ENCODE measurements at regions not wholly inside any gene's neighbourhood (a gene's known extent, or its start where the extent isn't known, plus 50 kb on each side); places are given as distances from the start of the nearest gene placed in this dataset.

- H3K4me3 ChIP-seq (ENCODE audit: low read length), result no peak overlapping the region
- TF ChIP-seq CTCF (conservative IDR thresholded peaks at IDR 0.05; ENCODE audit: low read length), result no peak
- no peak for DNase-seq (ENCODE audit: low read depth)
Observed at GRCh38 chr2:18671363-18671762, 82.0 kb upstream of the NT5C1B start.

GRCh38 chr2:18668221-18668620 is 78.9 kb upstream of the NT5C1B start:
- DNase-seq (ENCODE audit: low read depth), result no peak
- H3K4me3 ChIP-seq (ENCODE audit: low read length), result no peak overlapping the region
- TF ChIP-seq CTCF (conservative IDR thresholded peaks at IDR 0.05; ENCODE audit: low read length), result no peak

GRCh38 chr2:18664421-18664820 is 75.1 kb upstream of the NT5C1B start:
- no peak for DNase-seq (ENCODE audit: low read depth)
- no peak for TF ChIP-seq CTCF (conservative IDR thresholded peaks at IDR 0.05; ENCODE audit: low read length)
- no peak overlapping the region for H3K4me3 ChIP-seq (ENCODE audit: low read length)

- DNase-seq (ENCODE audit: low read depth), result no peak
- TF ChIP-seq CTCF (conservative IDR thresholded peaks at IDR 0.05; ENCODE audit: low read length), result no peak
- H3K4me3 ChIP-seq (ENCODE audit: low read length), result no peak overlapping the region
Observed at GRCh38 chr2:18663861-18664260, 74.5 kb upstream of the NT5C1B start.

GRCh38 chr2:18662689-18663088 is 73.3 kb upstream of the NT5C1B start:
- no peak for DNase-seq (ENCODE audit: low read depth)
- no peak for TF ChIP-seq CTCF (conservative IDR thresholded peaks at IDR 0.05; ENCODE audit: low read length)
- no peak overlapping the region for H3K4me3 ChIP-seq (ENCODE audit: low read length)

- H3K4me3 ChIP-seq (ENCODE audit: low read length), result no peak overlapping the region
- no peak for DNase-seq (ENCODE audit: low read depth)
- no peak for TF ChIP-seq CTCF (conservative IDR thresholded peaks at IDR 0.05; ENCODE audit: low read length)
Observed at GRCh38 chr2:18659915-18660314, 70.5 kb upstream of the NT5C1B start.

GRCh38 chr2:18656048-18656447 is 66.7 kb upstream of the NT5C1B start:
- no peak for TF ChIP-seq CTCF (conservative IDR thresholded peaks at IDR 0.05; ENCODE audit: low read length)
- DNase-seq (ENCODE audit: low read depth), result no peak

More at GRCh38 chr2:18656048-18656447, 66.7 kb upstream of the NT5C1B start:
- H3K4me3 ChIP-seq (ENCODE audit: low read length), result no peak overlapping the region
